ENCODE measurements at regions not wholly inside any gene's neighbourhood (a gene's known extent, or its start where the extent isn't known, plus 50 kb on each side); places are given as distances from the start of the nearest gene placed in this dataset.

DNA sequence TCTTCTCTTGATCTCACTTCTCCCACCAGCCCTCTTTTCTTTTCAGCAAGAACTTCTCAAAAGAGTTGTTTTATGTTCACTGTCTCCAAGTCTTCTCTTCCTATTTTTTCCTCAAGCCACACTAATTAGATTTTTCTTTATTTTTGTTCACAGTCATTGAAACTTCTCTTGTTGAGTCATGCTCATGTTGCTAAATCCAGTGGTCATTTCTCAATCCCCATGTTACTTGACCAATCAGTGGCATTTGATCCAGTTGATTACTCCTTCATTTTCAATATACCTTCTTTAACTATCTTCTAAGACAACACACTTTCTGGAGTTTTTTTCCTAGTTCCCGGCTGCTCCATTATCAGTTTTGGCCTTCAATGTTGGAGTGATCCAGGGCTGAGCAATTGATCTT, 103.1 kb upstream of the LSM6 start:
- H3K9me3 ChIP-seq (ENCODE audit: severe bottlenecking), result no peaks in the 10 kb centered on the region

GRCh38 chr4:146071390-146071789, 104.1 kb upstream of the LSM6 start:
- TF ChIP-seq, protein P1, sequence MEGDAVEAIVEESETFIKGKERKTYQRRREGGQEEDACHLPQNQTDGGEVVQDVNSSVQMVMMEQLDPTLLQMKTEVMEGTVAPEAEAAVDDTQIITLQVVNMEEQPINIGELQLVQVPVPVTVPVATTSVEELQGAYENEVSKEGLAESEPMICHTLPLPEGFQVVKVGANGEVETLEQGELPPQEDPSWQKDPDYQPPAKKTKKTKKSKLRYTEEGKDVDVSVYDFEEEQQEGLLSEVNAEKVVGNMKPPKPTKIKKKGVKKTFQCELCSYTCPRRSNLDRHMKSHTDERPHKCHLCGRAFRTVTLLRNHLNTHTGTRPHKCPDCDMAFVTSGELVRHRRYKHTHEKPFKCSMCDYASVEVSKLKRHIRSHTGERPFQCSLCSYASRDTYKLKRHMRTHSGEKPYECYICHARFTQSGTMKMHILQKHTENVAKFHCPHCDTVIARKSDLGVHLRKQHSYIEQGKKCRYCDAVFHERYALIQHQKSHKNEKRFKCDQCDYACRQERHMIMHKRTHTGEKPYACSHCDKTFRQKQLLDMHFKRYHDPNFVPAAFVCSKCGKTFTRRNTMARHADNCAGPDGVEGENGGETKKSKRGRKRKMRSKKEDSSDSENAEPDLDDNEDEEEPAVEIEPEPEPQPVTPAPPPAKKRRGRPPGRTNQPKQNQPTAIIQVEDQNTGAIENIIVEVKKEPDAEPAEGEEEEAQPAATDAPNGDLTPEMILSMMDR (IDR thresholded peaks at IDR 0.05; ENCODE audit: low read depth, low read length), result no peak
- no peak overlapping the region for H3K4me3 ChIP-seq (ENCODE audit: low read depth, low read length)
- H3K9me3 ChIP-seq (ENCODE audit: severe bottlenecking), result no peaks in the 10 kb centered on the region
- no peak overlapping the region for H3K27ac ChIP-seq
- DNase-seq, result no peak
- H3K27me3 ChIP-seq (ENCODE audit: insufficient read depth, low read depth, severe bottlenecking), result no peaks in the 10 kb centered on the region
- H3K36me3 ChIP-seq, result no peaks in the 10 kb centered on the region

More for the DNA sequence above, 103.1 kb upstream of the LSM6 start:
- Histone ChIP-seq H3K36me3 (no peaks in the 10 kb centered on the region), H3K27me3 (ENCODE audit: insufficient read depth, low read depth, severe bottlenecking) (no peaks in the 10 kb centered on the region), H3K27ac (no peak overlapping the region), H3K4me3 (ENCODE audit: low read depth, low read length) (no peak overlapping the region)
- no peak for DNase-seq
- TF ChIP-seq, protein P1 (IDR thresholded peaks at IDR 0.05; ENCODE audit: low read depth, low read length), result no peak

DNA sequence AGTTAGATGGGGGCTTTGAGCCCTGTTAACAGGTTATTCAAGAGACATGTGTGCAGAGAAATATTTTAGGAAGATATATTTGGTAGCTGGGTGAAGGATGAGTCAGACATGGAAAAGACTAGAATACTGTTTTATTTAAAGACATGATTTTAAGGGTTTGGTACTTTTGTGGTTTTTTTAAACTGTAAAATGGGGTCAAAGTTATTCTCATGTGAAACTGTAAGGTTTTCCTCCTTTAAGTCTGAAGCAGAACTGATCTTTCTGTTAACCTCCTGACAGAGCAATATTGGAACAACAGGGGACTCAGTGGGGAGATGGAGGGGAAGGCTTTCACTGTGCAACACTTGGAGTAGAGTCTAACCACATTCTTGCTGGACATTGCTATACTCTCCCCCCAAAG, 112.4 kb upstream of the LSM6 start:
- H3K36me3 ChIP-seq, result no peaks in the 10 kb centered on the region
- no peak overlapping the region for H3K4me3 ChIP-seq (ENCODE audit: low read depth, low read length)
- no peak overlapping the region for H3K27ac ChIP-seq
- H3K27me3 ChIP-seq (ENCODE audit: insufficient read depth, low read depth, severe bottlenecking), result no peaks in the 10 kb centered on the region
- TF ChIP-seq, protein P1 (IDR thresholded peaks at IDR 0.05; ENCODE audit: low read depth, low read length), result no peak
- H3K9me3 ChIP-seq (ENCODE audit: severe bottlenecking), result no peaks in the 10 kb centered on the region
- DNase-seq, result no peak

GRCh38 chr4:146062340-146062739, 113.2 kb upstream of the LSM6 start:
- TF ChIP-seq, protein P1 (IDR thresholded peaks at IDR 0.05; ENCODE audit: low read depth, low read length), result no peak

DNA sequence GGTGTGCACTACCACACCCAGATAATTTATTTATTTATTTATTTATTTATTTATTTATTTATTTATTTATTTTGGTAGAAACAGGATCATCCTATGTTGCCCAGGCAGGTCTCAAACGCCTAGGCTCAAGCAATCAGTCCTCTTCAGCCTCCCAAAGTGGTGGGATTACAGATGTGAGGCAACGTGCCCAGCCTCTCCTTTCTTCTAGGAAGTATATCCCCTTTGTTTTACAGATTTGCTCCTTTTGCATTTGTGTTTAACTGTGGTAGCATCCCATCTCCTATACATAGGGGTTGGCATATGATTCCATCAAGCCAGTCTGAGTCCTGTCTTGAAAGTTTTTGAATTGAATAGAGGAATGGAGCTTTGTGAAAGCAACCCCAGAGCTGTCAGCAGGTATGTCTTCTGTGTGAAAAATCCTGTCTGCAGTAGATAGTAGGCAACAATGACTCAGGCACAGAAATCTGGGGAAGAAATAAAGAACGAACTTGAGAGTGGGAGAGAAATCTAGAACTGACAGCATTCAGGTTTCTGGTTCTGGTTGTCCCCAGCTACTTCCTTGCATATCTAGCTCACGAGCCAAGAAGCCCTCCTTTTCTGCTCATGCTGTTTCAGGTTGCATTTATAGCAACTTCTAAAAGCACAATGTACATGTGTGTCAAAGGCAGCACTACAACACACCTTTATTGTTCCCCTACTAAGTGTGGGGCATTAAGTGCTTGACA, 113.7 kb upstream of the LSM6 start:
- H3K4me3 ChIP-seq (ENCODE audit: low read depth, low read length), result no peak overlapping the region
- no peak overlapping the region for H3K27ac ChIP-seq
- TF ChIP-seq, protein P1 (IDR thresholded peaks at IDR 0.05; ENCODE audit: low read depth, low read length), result no peak
- no peaks in the 10 kb centered on the region for H3K36me3 ChIP-seq
- H3K27me3 ChIP-seq (ENCODE audit: insufficient read depth, low read depth, severe bottlenecking), result no peaks in the 10 kb centered on the region
- no peak for DNase-seq
- H3K9me3 ChIP-seq (ENCODE audit: severe bottlenecking), result no peaks in the 10 kb centered on the region

More at GRCh38 chr4:146062340-146062739, 113.2 kb upstream of the LSM6 start:
- no peaks in the 10 kb centered on the region for H3K9me3 ChIP-seq (ENCODE audit: severe bottlenecking)
- H3K4me3 ChIP-seq (ENCODE audit: low read depth, low read length), result no peak overlapping the region
- no peak for DNase-seq
- no peak overlapping the region for H3K27ac ChIP-seq
- H3K36me3 ChIP-seq, result no peaks in the 10 kb centered on the region
- H3K27me3 ChIP-seq (ENCODE audit: insufficient read depth, low read depth, severe bottlenecking), result no peaks in the 10 kb centered on the region

DNA sequence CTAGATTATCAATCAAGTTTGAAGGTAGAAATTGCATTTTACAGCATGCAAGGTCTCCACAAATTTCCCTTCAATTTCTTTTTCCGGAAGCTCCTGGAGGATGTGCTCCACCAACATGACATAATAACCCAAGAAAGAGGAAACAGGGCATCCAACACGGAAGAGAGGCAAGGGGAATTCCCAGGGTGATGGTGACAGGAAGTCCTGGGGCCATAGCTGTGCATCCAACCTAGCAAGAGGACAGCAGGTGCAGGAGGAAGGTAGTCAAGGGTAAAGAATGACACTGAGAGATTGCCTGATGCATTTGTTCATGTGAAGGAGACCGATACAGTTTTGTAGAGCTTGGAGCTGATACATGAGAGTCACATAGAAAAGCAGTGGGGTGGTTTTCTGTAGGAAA, 115.7 kb upstream of the LSM6 start:
- DNase-seq, result no peak
- Histone ChIP-seq H3K27ac (no peak overlapping the region), H3K27me3 (ENCODE audit: insufficient read depth, low read depth, severe bottlenecking) (no peaks in the 10 kb centered on the region), H3K36me3 (no peaks in the 10 kb centered on the region), H3K4me3 (ENCODE audit: low read depth, low read length) (no peak overlapping the region), H3K9me3 (ENCODE audit: severe bottlenecking) (no peaks in the 10 kb centered on the region)
- TF ChIP-seq, protein P1 (IDR thresholded peaks at IDR 0.05; ENCODE audit: low read depth, low read length), result no peak
